Activated T-cell treated with anti-CD3 and anti-CD28 coated beads, Interleukin-2, amount 50 U/mL, for 72 hours (primary cell): ENCODE measurements at regions not wholly inside any gene's neighbourhood (a gene's known extent, or its start where the extent isn't known, plus 50 kb on each side); places are given as distances from the start of the nearest gene placed in this dataset.
"Not testable (repeated sequence)": the region's sequence is repeated elsewhere in the genome, so short reads cannot be mapped to it uniquely, and the experiment has no call there.

Experiments
- ATAC-seq, 2 donors: fragments of 150-1000 bp; cut with Tn5 transposase; replicated peaks in 1 of 2; 2 replicates each; pipeline ENCODE4 v1.10.0; 2021; ENCODE audit warnings: moderate library complexity in 2 of 2, mild to moderate bottlenecking in 1 of 2
- DNase-seq, 2 donors: peaks; one replicate each; pipeline ENCODE4 v3.0.0; 2021 to 2022; ENCODE audit warnings: mixed read lengths in 1 of 2
- H3K27ac Mint-ChIP-seq: one replicate; pipeline ENCODE4 v1.8.0; 2022; ENCODE audit warnings: mild to moderate bottlenecking, moderate library complexity, mixed read lengths
- H3K27me3 Mint-ChIP-seq: one replicate; pipeline ENCODE4 v1.8.0; 2022; ENCODE audit warnings: low read depth, mixed read lengths
- H3K36me3 Mint-ChIP-seq, 2 donors: one replicate each; pipeline ENCODE4 v1.8.0; 2022; ENCODE audit warnings: mixed read lengths in 2 of 2, mild to moderate bottlenecking in 1 of 2; ENCODE audit not compliant: insufficient read depth in 2 of 2
- H3K4me1 Mint-ChIP-seq: one replicate; pipeline ENCODE4 v1.8.0; 2022; ENCODE audit warnings: low read depth, mixed read lengths
- H3K4me3 Mint-ChIP-seq, 2 donors: one replicate each; pipeline ENCODE4 v1.8.0; 2022; ENCODE audit warnings: mild to moderate bottlenecking in 2 of 2, mixed read lengths in 2 of 2, moderate library complexity in 2 of 2
- H3K9me3 Mint-ChIP-seq, 2 donors: one replicate each; pipeline ENCODE4 v1.8.0; 2022; ENCODE audit warnings: mixed read lengths in 2 of 2

- no peak for ATAC-seq
- Mint-ChIP-seq H3K4me3 (no peak overlapping the region), H3K27ac (no peak overlapping the region), H3K27me3 (no peaks in the 10 kb centered on the region), H3K36me3 (no peaks in the 10 kb centered on the region), H3K9me3 (peaks cover 0 to 3% of the 10 kb centered on the region in 2 donors), H3K4me1 (no peaks in the 10 kb centered on the region)
- no peak for DNase-seq
Measured at GRCh38 chr5:124502551-124502950, 243.9 kb downstream of the ZNF608 start.

GRCh38 chr5:124499818-124500217, 246.6 kb downstream of the ZNF608 start:
- not testable (repeated sequence) for ATAC-seq, DNase-seq, H3K9me3 Mint-ChIP-seq, H3K27me3 Mint-ChIP-seq, H3K27ac Mint-ChIP-seq, H3K4me1 Mint-ChIP-seq, H3K36me3 Mint-ChIP-seq, H3K4me3 Mint-ChIP-seq

GRCh38 chr5:124496968-124497367, 249.5 kb downstream of the ZNF608 start:
- H3K27ac Mint-ChIP-seq, ATAC-seq, H3K4me3 Mint-ChIP-seq: not testable (repeated sequence)

GRCh38 chr5:124494540-124495116, 251.8 kb downstream of the ZNF608 start:
- Mint-ChIP-seq H3K27ac (no peak overlapping the region), H3K4me1 (no peaks in the 10 kb centered on the region), H3K36me3 (peaks cover 0 to 5% of the 10 kb centered on the region in 2 donors), H3K27me3 (no peaks in the 10 kb centered on the region), H3K4me3 (no peak overlapping the region), H3K9me3 (peaks cover 8 to 11% of the 10 kb centered on the region in 2 donors)
- DNase-seq (no peak), ATAC-seq (no peak)

More at GRCh38 chr5:124496968-124497367, 249.5 kb downstream of the ZNF608 start:
- H3K27me3 Mint-ChIP-seq, H3K4me1 Mint-ChIP-seq, DNase-seq, H3K36me3 Mint-ChIP-seq, H3K9me3 Mint-ChIP-seq: not testable (repeated sequence)

- no peak overlapping the region for H3K4me3 Mint-ChIP-seq
- ATAC-seq: no peak
- no peaks in the 10 kb centered on the region for H3K27me3 Mint-ChIP-seq
- DNase-seq: no peak
- H3K36me3 Mint-ChIP-seq: peaks cover 0 to 5% of the 10 kb centered on the region in 2 donors
- no peak overlapping the region for H3K27ac Mint-ChIP-seq
- H3K4me1 Mint-ChIP-seq: no peaks in the 10 kb centered on the region
- H3K9me3 Mint-ChIP-seq: peaks cover 11% of the 10 kb centered on the region in 2 donors
Measured at GRCh38 chr5:124492444-124493224, 253.8 kb downstream of the ZNF608 start.

GRCh38 chr5:124490315-124490714, 256.1 kb downstream of the ZNF608 start:
- H3K27ac Mint-ChIP-seq, DNase-seq, H3K4me3 Mint-ChIP-seq, ATAC-seq, H3K36me3 Mint-ChIP-seq, H3K4me1 Mint-ChIP-seq, H3K27me3 Mint-ChIP-seq: not testable (repeated sequence)
- peaks cover 11 to 13% of the 10 kb centered on the region in 2 donors for H3K9me3 Mint-ChIP-seq

- Mint-ChIP-seq H3K27ac (no peak overlapping the region), H3K36me3 (no peaks in the 10 kb centered on the region), H3K27me3 (no peaks in the 10 kb centered on the region), H3K9me3 (peaks cover 0 to 3% of the 10 kb centered on the region in 2 donors), H3K4me3 (no peak overlapping the region), H3K4me1 (no peaks in the 10 kb centered on the region)
- ATAC-seq (no peak), DNase-seq (no peak)
Measured at GRCh38 chr5:124481419-124481818, 265.0 kb downstream of the ZNF608 start.

- Mint-ChIP-seq H3K36me3 (no peaks in the 10 kb centered on the region), H3K27ac (no peak overlapping the region), H3K9me3 (peaks cover 0 to 3% of the 10 kb centered on the region in 2 donors), H3K4me3 (no peak overlapping the region), H3K4me1 (no peaks in the 10 kb centered on the region), H3K27me3 (no peaks in the 10 kb centered on the region)
- ATAC-seq: no peak
- no peak for DNase-seq
Measured at GRCh38 chr5:124480964-124481363, 265.5 kb downstream of the ZNF608 start.

- Mint-ChIP-seq H3K27me3 (no peaks in the 10 kb centered on the region), H3K36me3 (no peaks in the 10 kb centered on the region), H3K4me1 (no peaks in the 10 kb centered on the region), H3K9me3 (peaks cover 0 to 3% of the 10 kb centered on the region in 2 donors), H3K27ac (no peak overlapping the region), H3K4me3 (no peak overlapping the region)
- ATAC-seq: no peak
- no peak for DNase-seq
Measured at GRCh38 chr5:124480022-124480421, 266.4 kb downstream of the ZNF608 start.

- Mint-ChIP-seq H3K27ac (no peak overlapping the region), H3K4me3 (no peak overlapping the region), H3K4me1 (no peaks in the 10 kb centered on the region), H3K36me3 (no peaks in the 10 kb centered on the region), H3K9me3 (peaks cover 2 to 3% of the 10 kb centered on the region in 2 donors), H3K27me3 (no peaks in the 10 kb centered on the region)
- DNase-seq (no peak), ATAC-seq (no peak)
Measured at GRCh38 chr5:124478264-124478663, 268.2 kb downstream of the ZNF608 start.

GRCh38 chr5:124477577-124477976, 268.9 kb downstream of the ZNF608 start:
- H3K36me3 Mint-ChIP-seq: no peaks in the 10 kb centered on the region
- DNase-seq (no peak), ATAC-seq (no peak)
- no peak overlapping the region for H3K4me3 Mint-ChIP-seq
- no peaks in the 10 kb centered on the region for H3K4me1 Mint-ChIP-seq
- H3K27ac Mint-ChIP-seq: no peak overlapping the region
- no peaks in the 10 kb centered on the region for H3K27me3 Mint-ChIP-seq
- H3K9me3 Mint-ChIP-seq: peaks cover 2 to 3% of the 10 kb centered on the region in 2 donors

GRCh38 chr5:124477062-124477461, 269.4 kb downstream of the ZNF608 start:
- H3K36me3 Mint-ChIP-seq: no peaks in the 10 kb centered on the region
- H3K4me1 Mint-ChIP-seq: no peaks in the 10 kb centered on the region
- no peak overlapping the region for H3K4me3 Mint-ChIP-seq
- peaks cover 2% of the 10 kb centered on the region in 2 donors for H3K9me3 Mint-ChIP-seq
- no peak for DNase-seq
- H3K27me3 Mint-ChIP-seq: no peaks in the 10 kb centered on the region
- no peak for ATAC-seq
- H3K27ac Mint-ChIP-seq: no peak overlapping the region

- no peaks in the 10 kb centered on the region for H3K4me1 Mint-ChIP-seq
- H3K4me3 Mint-ChIP-seq: no peak overlapping the region
- peaks cover 0 to 2% of the 10 kb centered on the region in 2 donors for H3K9me3 Mint-ChIP-seq
- H3K36me3 Mint-ChIP-seq: no peaks in the 10 kb centered on the region
- ATAC-seq (no peak), DNase-seq (no peak)
- no peaks in the 10 kb centered on the region for H3K27me3 Mint-ChIP-seq
- H3K27ac Mint-ChIP-seq: no peak overlapping the region
Measured at GRCh38 chr5:124474528-124475215, 271.8 kb downstream of the ZNF608 start.
